ENCODE measurements at regions not wholly inside any gene's neighbourhood (a gene's known extent, or its start where the extent isn't known, plus 50 kb on each side); places are given as distances from the start of the nearest gene placed in this dataset.

GRCh38 chr5:162282191-162282590 is 214.6 kb downstream of the GABRG2 start (continued):
- no peak for TF ChIP-seq FOXP1 (CRISPR knock-in tag; IDR thresholded peaks at IDR 0.05; ENCODE audit: borderline replicate concordance)
- no peak for TF ChIP-seq ZSCAN18 (CRISPR knock-in tag; IDR thresholded peaks at IDR 0.05)
- no peak for TF ChIP-seq AFF4 (CRISPR knock-in tag; IDR thresholded peaks at IDR 0.05; ENCODE audit: borderline replicate concordance)
- TF ChIP-seq CREB1 (CRISPR knock-in tag; IDR thresholded peaks at IDR 0.05), result no peak
- no peak for TF ChIP-seq FOXJ3 (CRISPR knock-in tag; IDR thresholded peaks at IDR 0.05; ENCODE audit: borderline replicate concordance)
- no peak for TF ChIP-seq JAZF1 (CRISPR knock-in tag; IDR thresholded peaks at IDR 0.05)
- no peak for TF ChIP-seq FOXK1 (CRISPR knock-in tag; IDR thresholded peaks at IDR 0.05)
- no peak for TF ChIP-seq E2F5 (CRISPR knock-in tag; IDR thresholded peaks at IDR 0.05)
- no peak for TF ChIP-seq STAT6 (CRISPR knock-in tag; conservative IDR thresholded peaks at IDR 0.05; ENCODE audit: low read depth)
- no peak for TF ChIP-seq CTCF (IDR thresholded peaks at IDR 0.05)
- no peak for TF ChIP-seq ATF6 (CRISPR knock-in tag; IDR thresholded peaks at IDR 0.05)
- TF ChIP-seq SOX15 (CRISPR knock-in tag; IDR thresholded peaks at IDR 0.05), result no peak

GRCh38 chr5:162283609-162284008 is 216.0 kb downstream of the GABRG2 start:
- Mint-ChIP-seq H3K9me3 (peaks cover 13% of the 10 kb centered on the region), H3K4me1 (peaks cover 38% of the 10 kb centered on the region), H3K27me3 (ENCODE audit: low read depth) (peaks cover 6% of the 10 kb centered on the region), H3K27ac (no peak overlapping the region), H3K36me3 (peaks cover 2% of the 10 kb centered on the region; the same call in 1 of the 2 replicates), H3K4me3 (no peak overlapping the region)
- CTCF ChIA-PET, result no interaction called here
- POLR2A ChIA-PET, result no interaction called here
- ATAC-seq (no peak), DNase-seq (ENCODE audit: low spot score) (no peak)
- TF ChIP-seq MAX (CRISPR knock-in tag; IDR thresholded peaks at IDR 0.05), result no peak
- TF ChIP-seq OVOL2 (CRISPR knock-in tag; IDR thresholded peaks at IDR 0.05; ENCODE audit: borderline replicate concordance), result no peak
- no peak for TF ChIP-seq NR2C2 (CRISPR knock-in tag; IDR thresholded peaks at IDR 0.05)
- no peak for TF ChIP-seq SP1 (CRISPR knock-in tag; conservative IDR thresholded peaks at IDR 0.05)
- no peak for TF ChIP-seq TCF7 (CRISPR knock-in tag; IDR thresholded peaks at IDR 0.05; ENCODE audit: low read depth)
- no peak for TF ChIP-seq SMAD4 (CRISPR knock-in tag; IDR thresholded peaks at IDR 0.05)
- TF ChIP-seq ERG (CRISPR knock-in tag; IDR thresholded peaks at IDR 0.05), result no peak
- no peak for TF ChIP-seq HMGA2 (CRISPR knock-in tag; IDR thresholded peaks at IDR 0.05)
- no peak for TF ChIP-seq TEAD1 (CRISPR knock-in tag; IDR thresholded peaks at IDR 0.05)
- no peak for TF ChIP-seq NFATC4 (CRISPR knock-in tag; IDR thresholded peaks at IDR 0.05)
- no peak for TF ChIP-seq ZNF219 (CRISPR knock-in tag; IDR thresholded peaks at IDR 0.05; ENCODE audit: borderline replicate concordance)

All from WTC11 (cell line).